Colon (tissue), 2 donors: ENCODE measurements at regions not wholly inside any gene's neighbourhood (a gene's known extent, or its start where the extent isn't known, plus 50 kb on each side); places are given as distances from the start of the nearest gene placed in this dataset.

Source experiments
- FAIRE-seq: peaks from 2 replicates; lab custom pipeline; 2012; peaks lifted over from hg19 to GRCh38; lab: Jason Lieb, UNC
- donor health status: control.
- donor health status: control.

- FAIRE-seq: no peak
Measured at GRCh38 chr19:30128211-30128610, 186.2 kb downstream of the URI1 start.

GRCh38 chr19:30130356-30131122 is 188.5 kb downstream of the URI1 start:
- FAIRE-seq: no peak

DNA sequence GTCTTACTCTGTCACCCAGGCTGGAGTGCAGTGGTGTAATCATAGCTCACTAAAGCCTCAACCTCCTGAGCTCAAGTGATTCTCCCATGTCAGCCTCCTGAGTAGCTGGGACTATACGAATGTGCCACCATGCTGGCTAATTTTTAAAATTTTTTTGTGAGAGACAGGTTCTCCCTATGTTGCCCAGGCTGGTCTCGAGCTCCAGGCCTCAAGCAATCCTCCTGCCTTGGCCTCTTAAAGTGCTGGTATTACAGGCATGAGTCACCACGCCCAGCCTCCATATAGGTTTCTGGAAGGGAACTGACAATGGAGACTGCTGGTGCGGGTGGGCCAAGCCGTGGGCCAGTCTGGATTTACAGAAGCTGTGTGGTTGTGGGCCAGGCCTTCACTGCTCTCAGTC is 189.2 kb downstream of the URI1 start:
- no peak for FAIRE-seq

DNA sequence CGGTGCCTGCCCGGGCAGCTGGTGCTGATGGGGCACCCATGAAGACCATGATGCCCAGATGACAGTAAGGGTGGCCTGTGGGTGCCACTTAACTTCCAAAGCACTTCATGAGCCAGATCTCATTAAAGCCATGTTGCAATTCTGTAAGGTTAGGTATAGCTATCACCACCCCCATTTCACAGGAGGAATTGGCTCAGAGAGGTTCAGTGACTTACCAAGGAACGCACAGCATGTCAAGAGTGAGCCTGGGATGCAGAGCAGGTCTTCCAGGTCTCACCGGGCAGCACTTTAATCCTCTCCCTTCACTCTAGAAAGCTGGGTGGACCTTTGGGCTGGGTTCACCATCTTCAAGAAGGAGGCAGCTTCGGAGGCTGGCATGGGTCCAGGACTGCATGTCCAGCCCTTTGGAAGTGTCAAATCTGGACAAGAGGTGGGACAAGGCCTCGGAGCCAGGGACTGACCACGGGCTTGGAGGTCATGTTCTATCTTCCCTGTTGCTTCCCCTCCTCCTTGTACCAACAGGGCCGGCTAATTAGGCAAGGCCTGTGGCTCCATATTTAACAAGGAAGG is 189.8 kb downstream of the URI1 start:
- no peak for FAIRE-seq

GRCh38 chr19:30132343-30133075 is 190.5 kb downstream of the URI1 start:
- FAIRE-seq: no peak

DNA sequence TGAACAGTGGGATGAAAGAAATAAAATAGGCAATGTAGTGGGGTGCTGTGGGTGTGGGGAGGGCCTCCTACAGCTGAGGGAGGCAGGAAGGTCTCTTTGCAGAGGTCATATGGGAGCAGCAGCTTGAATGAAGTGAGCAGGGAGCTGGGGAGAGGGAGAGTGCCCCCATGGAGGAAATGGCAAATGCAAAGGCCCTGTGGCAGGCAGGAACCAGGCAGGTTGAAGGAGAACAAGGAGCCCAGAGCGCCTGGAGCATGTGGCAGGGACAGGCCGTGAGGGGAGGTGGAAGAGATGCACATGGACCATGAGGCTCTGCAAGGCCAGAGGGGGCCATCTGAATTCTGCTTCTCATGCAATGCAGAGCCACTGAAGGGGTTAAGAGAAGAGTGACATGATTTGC is 191.8 kb downstream of the URI1 start:
- FAIRE-seq: no peak

- FAIRE-seq: no peak
Measured at GRCh38 chr19:30135093-30135757, 193.2 kb downstream of the URI1 start.

GRCh38 chr19:30135797-30136196 is 193.8 kb downstream of the URI1 start:
- FAIRE-seq: no peak

DNA sequence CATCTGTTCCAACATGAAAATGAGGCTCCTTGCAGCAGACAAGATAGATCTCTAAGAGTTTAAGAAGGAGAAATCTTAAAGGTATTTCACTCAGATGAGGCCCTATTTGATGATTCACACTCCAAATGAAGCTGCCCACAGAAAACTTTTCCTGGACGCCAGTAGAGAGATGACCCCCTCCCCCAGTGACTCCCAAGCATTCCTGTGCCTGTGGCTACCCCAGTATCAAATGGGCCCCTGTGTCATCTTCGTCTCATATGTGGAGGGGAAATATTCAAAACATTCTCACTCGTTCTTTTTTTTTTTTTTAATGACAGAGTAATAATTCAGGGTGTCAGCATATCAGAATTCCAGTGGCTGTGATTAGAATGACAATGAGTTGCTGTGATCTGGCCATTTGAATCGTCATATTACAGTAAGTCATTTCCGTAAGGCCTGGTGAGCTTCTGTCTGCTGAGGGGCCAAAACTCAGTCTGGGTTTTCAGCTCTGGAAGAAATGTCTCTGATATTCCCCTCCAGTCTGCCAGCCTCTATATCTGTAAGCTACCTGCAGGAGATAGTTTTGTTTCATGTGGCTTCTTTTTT is 194.7 kb downstream of the URI1 start:
- no peak for FAIRE-seq

DNA sequence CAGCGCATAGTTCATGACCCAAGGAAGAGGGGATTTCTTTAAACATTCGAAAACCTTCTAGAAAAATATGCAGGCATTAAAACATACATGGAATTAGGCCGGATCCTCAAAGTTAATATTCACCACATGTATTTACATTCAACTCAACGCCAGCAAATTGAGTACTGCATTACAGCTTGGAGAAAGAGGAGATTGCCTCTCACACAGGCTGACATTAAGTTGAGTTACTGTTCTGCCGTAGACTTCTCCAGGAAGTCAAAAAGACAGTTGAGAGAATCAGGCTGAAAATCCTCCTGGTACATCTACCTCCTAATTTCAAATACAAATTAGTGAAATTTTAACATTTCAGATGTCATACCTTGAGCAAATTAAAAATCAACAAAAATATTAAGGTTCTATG is 195.7 kb downstream of the URI1 start:
- no peak for FAIRE-seq

- no peak for FAIRE-seq
Measured at GRCh38 chr19:30144242-30144758, 202.3 kb downstream of the URI1 start.

DNA sequence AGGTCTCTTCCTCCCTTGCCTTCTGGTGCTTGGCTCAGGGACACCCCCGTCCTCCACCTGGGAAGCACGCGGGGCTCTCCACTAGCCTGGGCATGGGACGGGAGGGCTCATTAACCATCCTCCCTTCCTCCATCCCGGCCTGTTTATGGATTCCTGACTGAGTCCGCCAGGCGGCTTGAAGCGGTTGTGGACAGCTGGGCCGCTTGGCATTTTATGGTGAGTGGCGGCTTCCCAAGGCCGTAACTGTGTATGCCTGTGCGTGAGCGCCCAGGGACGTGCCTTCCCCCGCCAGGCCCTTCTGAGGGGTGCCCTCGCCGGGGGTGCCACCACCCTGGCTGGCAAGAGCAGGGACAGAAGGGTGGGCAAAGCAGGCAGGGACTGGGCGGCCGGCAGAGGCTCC is 202.8 kb downstream of the URI1 start:
- no peak for FAIRE-seq

GRCh38 chr19:30145467-30145866 is 203.4 kb downstream of the URI1 start:
- no peak for FAIRE-seq

GRCh38 chr19:30146346-30146745 is 204.3 kb downstream of the URI1 start:
- no peak for FAIRE-seq

GRCh38 chr19:30148039-30148790 is 206.2 kb downstream of the URI1 start:
- no peak for FAIRE-seq

GRCh38 chr19:30148803-30149202 is 206.8 kb downstream of the URI1 start:
- FAIRE-seq: no peak

DNA sequence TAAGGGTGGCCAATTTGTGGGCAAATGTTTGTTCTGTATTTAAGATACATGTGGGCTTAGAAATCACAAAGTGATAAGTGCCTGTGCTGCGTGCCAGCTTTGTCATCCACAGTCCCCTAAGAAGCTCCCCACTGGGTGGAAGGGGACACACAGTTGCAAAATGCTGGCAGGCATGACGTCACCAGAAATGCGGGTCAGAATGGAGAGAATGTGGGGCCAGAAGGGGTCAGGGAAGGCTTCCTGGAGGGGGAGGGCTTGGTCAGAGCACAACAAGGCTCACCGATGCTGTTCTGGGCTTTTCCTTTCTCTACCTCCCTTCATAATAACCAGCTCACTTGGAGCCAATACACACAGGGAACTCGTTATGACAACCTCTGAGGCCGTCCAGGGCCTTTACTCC is 207.3 kb downstream of the URI1 start:
- no peak for FAIRE-seq

DNA sequence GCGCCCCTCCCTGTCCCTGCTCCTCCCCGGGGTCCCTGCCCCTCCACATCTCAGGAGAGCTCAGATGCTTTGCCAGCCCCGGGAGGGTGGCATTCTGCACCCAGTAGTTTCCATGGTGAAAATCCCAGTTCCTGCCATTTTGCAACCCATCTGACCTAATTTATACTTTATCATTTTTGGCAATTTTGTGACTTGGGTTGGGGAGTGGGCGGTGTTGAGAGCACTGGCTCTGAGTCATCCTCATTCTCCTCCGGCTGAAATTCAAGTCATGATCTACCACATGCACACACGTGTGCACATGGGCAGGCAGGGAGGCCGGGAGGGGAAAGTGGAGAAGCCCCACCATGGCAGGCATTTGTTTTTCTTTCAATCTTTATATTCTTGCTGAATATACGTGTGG is 208.6 kb downstream of the URI1 start:
- FAIRE-seq: no peak

DNA sequence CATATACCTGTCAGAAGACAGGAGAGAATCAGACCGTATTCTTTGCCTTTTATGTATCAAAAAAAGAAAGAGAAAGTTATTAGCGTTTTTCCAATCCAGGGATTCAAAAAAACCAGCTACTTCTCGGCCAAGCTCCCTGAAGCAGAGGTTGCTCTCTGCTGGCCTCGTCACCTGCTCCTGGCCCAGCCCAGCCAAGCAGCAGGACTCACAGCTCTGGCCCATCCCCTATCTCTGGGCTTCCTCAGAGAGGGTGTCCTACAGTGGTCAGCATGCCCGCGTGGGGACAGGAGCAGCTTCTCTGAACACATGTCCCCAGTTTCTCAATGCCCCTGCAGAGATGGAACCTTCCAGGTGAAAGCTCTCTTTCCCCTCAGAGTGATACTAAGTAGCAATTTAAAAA is 209.0 kb downstream of the URI1 start:
- FAIRE-seq: no peak

GRCh38 chr19:30152510-30153291 is 210.7 kb downstream of the URI1 start:
- no peak for FAIRE-seq
